Neutrophil (primary cell): ENCODE measurements at regions not wholly inside any gene's neighbourhood (a gene's known extent, or its start where the extent isn't known, plus 50 kb on each side); places are given as distances from the start of the nearest gene placed in this dataset.

Source experiments
- H3K27ac ChIP-seq: fragments of 200-600 bp; sonication (generic); 2 replicates; pipeline ENCODE4 v1.5.1; 2016; ENCODE audit warnings: mild to moderate bottlenecking, moderate library complexity
- H3K27me3 ChIP-seq: fragments of 200-600 bp; sonication (generic); 2 replicates; pipeline ENCODE4 v1.6.0; 2016; ENCODE audit warnings: mild to moderate bottlenecking
- H3K36me3 ChIP-seq: fragments of 200-600 bp; sonication (generic); 2 replicates; pipeline ENCODE4 v1.5.1; 2017
- H3K4me1 ChIP-seq, 2 experiments: fragments of 200-600 bp in 1 of 2; sonication (generic) in 1 of 2; 1 replicate in 1 of 2; 2 replicates in 1 of 2; pipeline versions ENCODE4 v1.5.1 to v1.6.1; 2013 to 2016; ENCODE audit warnings: low read depth in 1 of 2, low read length in 1 of 2, mild to moderate bottlenecking in 1 of 2, moderate library complexity in 1 of 2; ENCODE audit not compliant: control insufficient read depth in 1 of 2, insufficient read depth in 1 of 2
- H3K4me3 ChIP-seq, 2 experiments: fragments of 200-600 bp in 1 of 2; sonication (generic) in 1 of 2; 1 replicate in 1 of 2; 2 replicates in 1 of 2; pipeline ENCODE4 v1.5.1; 2013 to 2016; ENCODE audit warnings: low read depth in 1 of 2, low read length in 1 of 2, mild to moderate bottlenecking in 1 of 2, moderate library complexity in 1 of 2
- H3K9me3 ChIP-seq: fragments of 200-600 bp; sonication (generic); 2 replicates; pipeline ENCODE4 v1.5.1; 2016
- CTCF ChIP-seq: fragments of 200-600 bp; sonication (generic); IDR thresholded peaks from 2 replicates; pipeline ENCODE4 v1.5.1; 2016; ENCODE audit warnings: antibody characterized with exemption

GRCh38 chr6:90397047-90397446, 100.4 kb upstream of the BACH2 start:
- Histone ChIP-seq H3K4me1 (peaks cover 5 to 7% of the 10 kb centered on the region in 2 experiments), H3K36me3 (no peaks in the 10 kb centered on the region), H3K27me3 (peaks cover 6% of the 10 kb centered on the region), H3K4me3 (no peak overlapping the region), H3K9me3 (no peaks in the 10 kb centered on the region), H3K27ac (no peak overlapping the region)
- TF ChIP-seq CTCF = no peak

GRCh38 chr6:90393232-90393884, 96.7 kb upstream of the BACH2 start:
- no peaks in the 10 kb centered on the region for H3K36me3 ChIP-seq
- no peaks in the 10 kb centered on the region for H3K4me1 ChIP-seq
- H3K4me3 ChIP-seq = no peak overlapping the region
- no peaks in the 10 kb centered on the region for H3K9me3 ChIP-seq
- H3K27ac ChIP-seq = no peak overlapping the region
- H3K27me3 ChIP-seq = peaks cover 6% of the 10 kb centered on the region
- TF ChIP-seq CTCF = peak; percentile 34

GRCh38 chr6:90390379-90390778, 93.7 kb upstream of the BACH2 start:
- peaks cover 6% of the 10 kb centered on the region for H3K27me3 ChIP-seq
- H3K36me3 ChIP-seq = no peaks in the 10 kb centered on the region
- no peak for TF ChIP-seq CTCF
- H3K9me3 ChIP-seq = no peaks in the 10 kb centered on the region
- H3K4me1 ChIP-seq = no peaks in the 10 kb centered on the region
- no peak overlapping the region for H3K4me3 ChIP-seq
- H3K27ac ChIP-seq = no peak overlapping the region

- no peak for TF ChIP-seq CTCF
- Histone ChIP-seq H3K9me3 (no peaks in the 10 kb centered on the region), H3K4me3 (no peak overlapping the region), H3K36me3 (no peaks in the 10 kb centered on the region), H3K4me1 (no peaks in the 10 kb centered on the region), H3K27ac (no peak overlapping the region), H3K27me3 (no peaks in the 10 kb centered on the region)
Measured at GRCh38 chr6:90388395-90388794, 91.8 kb upstream of the BACH2 start.

GRCh38 chr6:90387826-90388225, 91.2 kb upstream of the BACH2 start:
- Histone ChIP-seq H3K4me3 (no peak overlapping the region), H3K9me3 (no peaks in the 10 kb centered on the region), H3K27ac (no peak overlapping the region), H3K36me3 (no peaks in the 10 kb centered on the region), H3K4me1 (no peaks in the 10 kb centered on the region), H3K27me3 (no peaks in the 10 kb centered on the region)
- TF ChIP-seq CTCF = no peak

GRCh38 chr6:90387383-90387775, 90.7 kb upstream of the BACH2 start:
- TF ChIP-seq CTCF = no peak
- Histone ChIP-seq H3K36me3 (no peaks in the 10 kb centered on the region), H3K27ac (no peak overlapping the region), H3K27me3 (no peaks in the 10 kb centered on the region), H3K4me3 (no peak overlapping the region), H3K9me3 (no peaks in the 10 kb centered on the region), H3K4me1 (no peaks in the 10 kb centered on the region)
